Gastroesophageal sphincter (tissue), 3 donors: ENCODE measurements at regions not wholly inside any gene's neighbourhood (a gene's known extent, or its start where the extent isn't known, plus 50 kb on each side); places are given as distances from the start of the nearest gene placed in this dataset.

Experiments used
- EP300 ChIP-seq: sonication (generic); formaldehyde crosslinking; IDR thresholded peaks from one replicate; pipeline ENCODE4 v1.6.1; 2017; ENCODE audit warnings: antibody characterized with exemption, mild to moderate bottlenecking
- POLR2A ChIP-seq, 2 donors: fragments of 450-650 bp; IDR thresholded peaks; one replicate each; pipeline ENCODE4 v1.6.1; 2017; ENCODE audit warnings: antibody characterized with exemption in 2 of 2, mild to moderate bottlenecking in 2 of 2, moderate library complexity in 1 of 2
- POLR2AphosphoS5 ChIP-seq: sonication (generic); formaldehyde crosslinking; IDR thresholded peaks from one replicate; pipeline ENCODE4 v1.6.1; 2017; ENCODE audit warnings: antibody characterized with exemption
- TF ChIP-seq, protein P1 (sequence below), 4 experiments: fragments of 200-600 bp in 2 of 4; fragments of 450-650 bp in 2 of 4; sonication (generic) in 1 of 4; IDR thresholded peaks; one replicate each; pipeline ENCODE4 v1.5.1; 2017 to 2019; ENCODE audit warnings: antibody characterized with exemption in 4 of 4, mild to moderate bottlenecking in 2 of 4, moderate library complexity in 2 of 4

- TF ChIP-seq POLR2AphosphoS5 (no peak), POLR2A (IDR thresholded peaks at IDR 0.05) (no peak), EP300 (no peak)
- TF ChIP-seq, protein P1, sequence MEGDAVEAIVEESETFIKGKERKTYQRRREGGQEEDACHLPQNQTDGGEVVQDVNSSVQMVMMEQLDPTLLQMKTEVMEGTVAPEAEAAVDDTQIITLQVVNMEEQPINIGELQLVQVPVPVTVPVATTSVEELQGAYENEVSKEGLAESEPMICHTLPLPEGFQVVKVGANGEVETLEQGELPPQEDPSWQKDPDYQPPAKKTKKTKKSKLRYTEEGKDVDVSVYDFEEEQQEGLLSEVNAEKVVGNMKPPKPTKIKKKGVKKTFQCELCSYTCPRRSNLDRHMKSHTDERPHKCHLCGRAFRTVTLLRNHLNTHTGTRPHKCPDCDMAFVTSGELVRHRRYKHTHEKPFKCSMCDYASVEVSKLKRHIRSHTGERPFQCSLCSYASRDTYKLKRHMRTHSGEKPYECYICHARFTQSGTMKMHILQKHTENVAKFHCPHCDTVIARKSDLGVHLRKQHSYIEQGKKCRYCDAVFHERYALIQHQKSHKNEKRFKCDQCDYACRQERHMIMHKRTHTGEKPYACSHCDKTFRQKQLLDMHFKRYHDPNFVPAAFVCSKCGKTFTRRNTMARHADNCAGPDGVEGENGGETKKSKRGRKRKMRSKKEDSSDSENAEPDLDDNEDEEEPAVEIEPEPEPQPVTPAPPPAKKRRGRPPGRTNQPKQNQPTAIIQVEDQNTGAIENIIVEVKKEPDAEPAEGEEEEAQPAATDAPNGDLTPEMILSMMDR (IDR thresholded peaks at IDR 0.05): no peak
These were observed 1607.7 kb downstream of the ARAP2 start for GRCh38 chr4:34636623-34637022.
